ENCODE measurements at regions not wholly inside any gene's neighbourhood (a gene's known extent, or its start where the extent isn't known, plus 50 kb on each side); places are given as distances from the start of the nearest gene placed in this dataset.

GRCh38 chr11:70537576-70538571 is 139.5 kb downstream of the CTTN start:
- intact Hi-C loops (cut with DNase I; ENCODE audit: low total_unique reads), result no loop called here
- H3K4me3 ChIP-seq, result no peak overlapping the region
- peaks cover 0 to 20% of the 10 kb centered on the region in 2 donors for H3K27me3 ChIP-seq
- H3K4me1 ChIP-seq, result no peaks in the 10 kb centered on the region
- no peaks in the 10 kb centered on the region for H3K36me3 ChIP-seq
- DNase-seq, result peak in 1 of 2 donors; percentile 40
- H3K9me3 ChIP-seq, result peaks cover 0 to 7% (median 5%) of the 10 kb centered on the region in 3 donors
- H3K27ac ChIP-seq, result no peak overlapping the region
- TF ChIP-seq CTCF (IDR thresholded peaks at IDR 0.05), result no peak

GRCh38 chr11:70538641-70539359 is 140.5 kb downstream of the CTTN start:
- no peak for TF ChIP-seq CTCF (IDR thresholded peaks at IDR 0.05)
- no peaks in the 10 kb centered on the region for H3K4me1 ChIP-seq
- H3K4me3 ChIP-seq, result no peak overlapping the region
- no peaks in the 10 kb centered on the region for H3K36me3 ChIP-seq
- no peak overlapping the region for H3K27ac ChIP-seq
- DNase-seq, result peak in 1 of 2 donors; percentile 37
- H3K9me3 ChIP-seq, result peaks cover 0 to 7% (median 5%) of the 10 kb centered on the region in 3 donors
- H3K27me3 ChIP-seq, result peaks cover 0 to 20% of the 10 kb centered on the region in 2 donors
- intact Hi-C loops (cut with DNase I; ENCODE audit: low total_unique reads), result no loop called here

GRCh38 chr11:70539360-70540095 is 141.2 kb downstream of the CTTN start:
- H3K4me3 ChIP-seq, result no peak overlapping the region
- no peaks in the 10 kb centered on the region for H3K4me1 ChIP-seq
- intact Hi-C loops (cut with DNase I; ENCODE audit: low total_unique reads), result no loop called here
- H3K27me3 ChIP-seq, result peaks cover 0 to 25% of the 10 kb centered on the region in 2 donors
- no peak for DNase-seq
- H3K9me3 ChIP-seq, result peaks cover 0 to 7% (median 5%) of the 10 kb centered on the region in 3 donors
- no peaks in the 10 kb centered on the region for H3K36me3 ChIP-seq
- no peak overlapping the region for H3K27ac ChIP-seq
- TF ChIP-seq CTCF (IDR thresholded peaks at IDR 0.05), result no peak

- peaks cover 0 to 32% of the 10 kb centered on the region in 2 donors for H3K27me3 ChIP-seq
- TF ChIP-seq CTCF (IDR thresholded peaks at IDR 0.05), result no peak
These were observed 141.9 kb downstream of the CTTN start for GRCh38 chr11:70540196-70540595.

GRCh38 chr11:70541176-70541575 is 142.8 kb downstream of the CTTN start:
- Histone ChIP-seq H3K36me3 (no peaks in the 10 kb centered on the region), H3K27me3 (peaks cover 0 to 30% of the 10 kb centered on the region in 2 donors), H3K4me1 (no peaks in the 10 kb centered on the region), H3K4me3 (no peak overlapping the region), H3K9me3 (peaks cover 0 to 7% (median 5%) of the 10 kb centered on the region in 3 donors), H3K27ac (no peak overlapping the region)
- DNase-seq, result no peak
- no peak for TF ChIP-seq CTCF (IDR thresholded peaks at IDR 0.05)
- intact Hi-C loops (cut with DNase I; ENCODE audit: low total_unique reads), result no loop called here

More at GRCh38 chr11:70540196-70540595, 141.9 kb downstream of the CTTN start:
- no peaks in the 10 kb centered on the region for H3K4me1 ChIP-seq
- H3K4me3 ChIP-seq, result no peak overlapping the region
- H3K27ac ChIP-seq, result no peak overlapping the region
- intact Hi-C loops (cut with DNase I; ENCODE audit: low total_unique reads), result no loop called here
- DNase-seq, result peak in 1 of 2 donors; percentile 60
- H3K9me3 ChIP-seq, result peaks cover 0 to 7% (median 5%) of the 10 kb centered on the region in 3 donors
- H3K36me3 ChIP-seq, result no peaks in the 10 kb centered on the region
